ENCODE measurements at regions not wholly inside any gene's neighbourhood (a gene's known extent, or its start where the extent isn't known, plus 50 kb on each side); places are given as distances from the start of the nearest gene placed in this dataset.

DNA sequence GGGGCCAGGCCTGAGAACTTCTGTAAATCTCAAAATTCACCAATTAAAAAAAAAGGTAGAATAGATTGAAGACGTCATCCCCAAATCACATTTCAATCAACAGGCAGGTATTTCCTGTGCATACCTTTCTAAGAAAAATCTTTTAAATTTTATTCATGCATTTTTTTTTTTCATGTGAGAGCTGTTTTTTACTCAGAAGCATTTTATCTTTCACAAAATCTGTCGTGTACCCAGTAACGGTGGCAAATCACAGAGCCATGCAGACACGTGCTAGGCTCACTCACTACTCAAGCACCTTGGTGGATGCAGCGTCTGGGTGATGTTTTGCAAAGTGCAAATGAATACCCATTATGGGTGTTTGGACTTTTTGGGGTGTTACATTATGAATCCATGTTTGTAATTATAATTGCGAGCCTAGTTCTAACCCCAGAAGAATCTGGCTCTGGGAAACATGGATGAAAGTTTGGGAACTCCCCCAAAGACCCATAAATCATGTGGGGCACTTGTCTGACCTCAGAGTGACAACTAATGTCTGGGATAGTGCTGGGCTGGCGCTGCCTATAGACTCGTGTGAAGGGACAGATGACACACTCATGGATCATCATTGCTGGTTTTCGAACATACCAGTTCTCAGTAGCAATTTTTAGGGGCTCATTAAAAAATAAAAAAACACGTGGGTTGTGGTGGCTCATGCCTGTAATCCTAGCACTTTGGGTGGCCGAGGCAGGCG is 335.2 kb downstream of the LPIN1 start:
- in situ Hi-C loops (cut with MboI; ENCODE audit: low sequenced_read_pairs, unreplicated experiment) = no loop called here
- no peak for DNase-seq (ENCODE audit: low spot score)
- no peak for TF ChIP-seq CTCF (IDR thresholded peaks at IDR 0.05; ENCODE audit: borderline replicate concordance, control extremely low read depth, extremely low read depth, insufficient read depth, missing control alignments)

DNA sequence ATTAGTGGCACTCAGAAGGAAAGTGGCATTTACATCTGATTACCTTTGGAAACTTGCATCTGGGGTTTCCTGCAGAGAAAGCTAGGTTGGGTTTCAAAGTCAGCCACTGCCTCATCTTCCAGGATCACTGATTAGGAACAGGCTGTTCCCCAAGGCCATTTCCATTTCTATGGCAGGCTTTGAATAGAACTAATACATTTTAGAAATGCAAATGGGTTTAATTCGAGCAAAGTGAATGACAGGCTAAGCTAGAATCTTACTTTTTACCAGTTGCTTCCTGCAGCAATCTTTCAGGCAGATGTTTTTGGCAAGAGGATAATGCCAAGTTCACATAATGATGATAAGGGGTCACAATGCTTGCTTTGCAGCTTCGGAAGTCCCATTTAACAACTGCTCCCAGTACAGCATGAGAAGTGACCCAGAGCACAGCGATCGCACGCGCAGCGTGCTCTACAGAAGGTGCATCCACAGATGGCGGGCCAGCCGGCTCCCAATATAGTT is 336.7 kb downstream of the LPIN1 start:
- no peak for TF ChIP-seq CTCF (IDR thresholded peaks at IDR 0.05; ENCODE audit: borderline replicate concordance, control extremely low read depth, extremely low read depth, insufficient read depth, missing control alignments)
- in situ Hi-C loops (cut with MboI; ENCODE audit: low sequenced_read_pairs, unreplicated experiment) = no loop called here
- no peak for DNase-seq (ENCODE audit: low spot score)

DNA sequence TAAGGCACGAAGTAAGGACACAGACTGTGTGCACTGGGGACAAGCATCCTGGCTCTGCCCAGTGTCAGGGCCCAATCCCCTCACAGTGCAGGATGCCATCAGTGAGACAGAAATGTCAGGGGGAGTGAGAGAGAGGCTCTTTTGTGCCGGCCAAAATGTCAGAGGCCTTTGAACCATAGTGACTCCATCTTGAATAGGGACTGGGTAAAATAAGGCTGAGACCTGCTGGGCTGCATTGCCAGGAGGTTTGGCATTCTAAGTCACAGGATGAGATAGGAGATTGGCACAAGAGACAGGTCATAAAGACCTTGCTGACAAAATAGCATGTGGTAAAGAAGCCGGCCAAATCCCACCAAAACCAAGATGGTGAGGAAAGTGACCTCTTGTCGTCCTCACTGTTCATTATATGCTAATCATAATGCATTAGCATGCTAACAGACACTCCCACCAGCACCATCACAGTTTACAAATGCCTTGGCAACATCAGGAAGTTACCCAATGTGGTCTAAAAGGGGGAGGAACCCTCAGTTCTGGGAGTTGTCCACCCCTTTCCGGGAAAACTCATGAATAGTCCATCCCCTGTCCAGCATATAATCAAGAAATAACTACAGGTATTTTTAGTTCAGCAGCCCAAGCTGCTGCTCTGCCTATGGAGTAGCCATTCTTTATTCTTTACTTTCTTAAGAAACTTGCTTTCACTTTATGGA is 337.4 kb downstream of the LPIN1 start:
- in situ Hi-C loops (cut with MboI; ENCODE audit: low sequenced_read_pairs, unreplicated experiment) = no loop called here
- no peak for DNase-seq (ENCODE audit: low spot score)
- no peak for TF ChIP-seq CTCF (IDR thresholded peaks at IDR 0.05; ENCODE audit: borderline replicate concordance, control extremely low read depth, extremely low read depth, insufficient read depth, missing control alignments)

GRCh38 chr2:12087175-12087574 is 340.7 kb downstream of the LPIN1 start:
- DNase-seq (ENCODE audit: low spot score) = no peak
- TF ChIP-seq CTCF (IDR thresholded peaks at IDR 0.05; ENCODE audit: borderline replicate concordance, control extremely low read depth, extremely low read depth, insufficient read depth, missing control alignments) = no peak
- in situ Hi-C loops (cut with MboI; ENCODE audit: low sequenced_read_pairs, unreplicated experiment) = no loop called here

DNA sequence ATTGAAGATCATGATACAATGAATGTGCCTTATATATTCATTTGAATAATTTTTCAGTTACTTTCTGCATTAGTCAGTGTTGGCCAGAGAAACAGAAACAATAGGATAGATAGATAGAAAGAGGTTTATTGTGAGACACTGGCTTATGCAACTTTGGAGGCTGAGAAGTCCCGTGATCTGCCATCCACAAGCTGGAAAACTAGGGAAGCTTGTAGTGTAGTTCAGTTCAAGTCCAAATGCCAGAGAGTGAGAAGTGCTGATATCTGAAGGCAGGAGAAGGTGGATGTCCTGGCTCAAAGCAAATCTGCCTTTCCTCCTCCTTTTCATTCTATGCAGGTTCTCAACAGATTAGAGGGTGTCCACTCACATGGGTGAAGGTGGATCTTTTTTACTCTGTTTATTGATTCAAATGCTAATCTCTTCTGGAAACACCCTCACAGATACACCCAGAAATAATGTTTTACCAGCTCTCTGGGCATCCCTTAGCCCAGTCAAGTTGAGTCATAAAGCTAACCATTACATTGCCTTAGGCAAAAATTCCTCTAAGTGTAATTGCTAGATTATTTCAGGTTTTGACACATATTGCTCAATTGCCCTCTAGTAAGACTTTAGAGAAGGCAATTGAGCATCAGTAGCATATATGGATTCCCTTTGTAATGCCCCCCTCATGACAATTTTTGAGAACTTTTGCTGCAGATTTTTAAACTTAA is 341.4 kb downstream of the LPIN1 start:
- no peak for TF ChIP-seq CTCF (IDR thresholded peaks at IDR 0.05; ENCODE audit: borderline replicate concordance, control extremely low read depth, extremely low read depth, insufficient read depth, missing control alignments)
- in situ Hi-C loops (cut with MboI; ENCODE audit: low sequenced_read_pairs, unreplicated experiment) = no loop called here

DNA sequence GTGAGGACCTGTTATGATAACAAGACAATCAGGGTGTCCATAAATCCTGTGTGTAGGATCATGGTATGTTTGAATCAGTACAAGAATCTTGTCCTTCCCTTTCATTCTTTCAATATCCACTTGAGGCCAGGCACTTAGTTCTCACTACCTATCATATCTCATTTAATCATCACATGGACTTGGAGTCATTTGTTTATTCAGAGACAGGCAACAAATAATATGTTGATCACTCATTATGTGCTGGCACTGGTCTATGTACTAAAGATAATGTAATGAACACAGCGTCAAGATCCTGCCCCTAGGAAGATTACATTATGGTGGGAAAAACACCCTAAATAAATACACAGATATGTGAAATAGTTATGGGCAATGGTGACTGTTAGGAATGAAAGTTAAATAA is 342.6 kb downstream of the LPIN1 start:
- in situ Hi-C loops (cut with MboI; ENCODE audit: low sequenced_read_pairs, unreplicated experiment) = no loop called here
- no peak for DNase-seq (ENCODE audit: low spot score)
- no peak for TF ChIP-seq CTCF (IDR thresholded peaks at IDR 0.05; ENCODE audit: borderline replicate concordance, control extremely low read depth, extremely low read depth, insufficient read depth, missing control alignments)

More for the DNA sequence above, 341.4 kb downstream of the LPIN1 start:
- no peak for DNase-seq (ENCODE audit: low spot score)

Data from GM13976 (cell line).